ENCODE measurements at regions not wholly inside any gene's neighbourhood (a gene's known extent, or its start where the extent isn't known, plus 50 kb on each side); places are given as distances from the start of the nearest gene placed in this dataset.
"Not testable (repeated sequence)": the region's sequence is repeated elsewhere in the genome, so short reads cannot be mapped to it uniquely, and the experiment has no call there.

DNA sequence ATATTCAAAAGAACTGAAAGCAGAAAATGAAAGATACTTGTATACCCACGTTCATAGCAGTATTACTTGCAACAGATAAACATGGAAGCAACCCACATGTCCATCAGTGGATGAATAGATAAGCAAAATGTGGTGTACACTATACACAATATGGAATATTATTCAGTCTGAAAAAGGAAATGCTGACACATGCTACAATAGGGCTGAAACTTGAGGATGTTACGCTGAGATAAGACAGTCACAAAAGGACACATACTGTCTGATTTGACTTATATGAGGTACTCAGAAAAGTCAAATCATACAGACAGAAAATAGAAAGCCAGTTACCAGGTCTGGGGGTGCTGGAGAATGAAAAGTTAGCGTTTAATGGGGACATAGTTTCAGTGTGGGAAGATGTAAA lies 76.5 kb upstream of the FBXO28 start:
- H3K27ac ChIP-seq; H3K4me3 ChIP-seq; DNase-seq (ENCODE audit: low spot score): not testable (repeated sequence)

GRCh38 chr1:224032608-224033276 lies 81.2 kb upstream of the FBXO28 start:
- H3K4me3 ChIP-seq; DNase-seq (ENCODE audit: low spot score); H3K27ac ChIP-seq: not testable (repeated sequence)

DNA sequence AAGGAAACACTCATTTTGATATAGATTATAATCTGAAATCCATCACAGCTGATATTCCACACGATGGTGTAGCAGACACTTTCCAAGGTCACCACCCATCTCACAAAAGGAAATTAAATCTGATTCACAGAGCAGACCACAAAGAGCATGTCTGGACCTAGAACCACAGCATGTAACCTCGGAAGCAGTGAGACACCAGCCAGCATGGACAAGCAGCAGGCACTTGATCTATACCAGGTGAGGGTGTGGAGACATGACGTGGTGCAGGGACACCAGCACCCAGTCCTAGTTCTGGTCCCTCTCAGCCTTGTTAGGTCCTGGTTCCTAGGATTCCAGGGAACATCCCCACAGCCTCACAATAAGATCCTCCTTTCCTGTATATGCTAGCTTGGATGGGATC lies 81.9 kb upstream of the FBXO28 start:
- H3K4me3 ChIP-seq; H3K27ac ChIP-seq; DNase-seq (ENCODE audit: low spot score): not testable (repeated sequence)

DNA sequence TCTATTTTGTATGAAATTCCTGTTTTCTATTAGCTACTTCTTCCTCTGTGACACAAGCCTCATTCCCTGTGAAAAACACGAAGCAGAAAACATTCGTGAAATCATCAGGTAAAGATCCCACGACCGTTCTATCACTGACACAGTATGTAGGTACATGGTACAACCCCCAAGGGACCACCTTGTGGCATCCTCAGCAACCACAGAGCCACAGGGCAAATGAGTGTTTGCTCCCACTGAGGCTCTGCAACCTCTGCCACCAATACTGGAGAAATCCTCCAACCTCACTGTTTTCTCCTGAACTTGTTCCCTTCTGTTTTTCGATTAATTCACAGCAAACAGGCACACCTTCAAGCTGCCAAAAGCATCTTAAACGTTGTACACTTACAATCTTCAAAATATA lies 83.7 kb upstream of the FBXO28 start:
- H3K4me3 ChIP-seq; DNase-seq (ENCODE audit: low spot score); H3K27ac ChIP-seq: not testable (repeated sequence)

DNA sequence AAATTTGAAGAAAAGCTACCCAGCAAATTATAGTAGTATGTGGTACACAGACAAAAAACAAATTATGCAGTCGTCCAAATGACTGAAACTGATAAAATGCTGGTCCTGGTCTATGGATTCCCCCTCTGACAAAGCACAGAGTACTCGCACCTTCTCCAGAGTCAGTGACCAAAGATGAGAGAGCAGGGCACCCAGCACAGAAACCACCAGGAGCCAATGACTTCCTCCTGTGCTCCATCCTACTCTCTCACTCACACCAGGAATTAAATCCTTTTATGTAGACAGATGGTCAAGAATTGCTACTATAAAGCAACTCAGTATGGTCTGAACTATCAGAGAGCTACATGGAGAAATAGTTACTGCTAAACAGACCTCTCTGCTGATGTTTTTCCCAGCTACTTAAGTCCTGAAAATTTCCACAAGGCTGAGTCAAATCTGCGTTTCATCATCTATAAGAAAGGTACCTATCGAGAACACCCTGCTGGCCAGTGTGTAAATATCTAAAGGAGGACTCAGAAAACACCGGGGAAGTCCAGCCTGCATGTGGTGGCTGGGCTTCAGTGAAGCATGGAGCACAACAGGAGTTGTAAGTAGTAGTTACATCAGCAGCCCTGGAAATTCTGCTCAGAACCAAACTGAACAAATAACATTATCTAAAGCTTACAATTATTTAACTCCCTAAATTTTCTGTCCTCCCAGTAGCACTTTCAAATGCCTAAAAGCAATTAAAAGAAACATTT lies 84.5 kb upstream of the FBXO28 start:
- H3K27ac ChIP-seq; DNase-seq (ENCODE audit: low spot score); H3K4me3 ChIP-seq: not testable (repeated sequence)

DNA sequence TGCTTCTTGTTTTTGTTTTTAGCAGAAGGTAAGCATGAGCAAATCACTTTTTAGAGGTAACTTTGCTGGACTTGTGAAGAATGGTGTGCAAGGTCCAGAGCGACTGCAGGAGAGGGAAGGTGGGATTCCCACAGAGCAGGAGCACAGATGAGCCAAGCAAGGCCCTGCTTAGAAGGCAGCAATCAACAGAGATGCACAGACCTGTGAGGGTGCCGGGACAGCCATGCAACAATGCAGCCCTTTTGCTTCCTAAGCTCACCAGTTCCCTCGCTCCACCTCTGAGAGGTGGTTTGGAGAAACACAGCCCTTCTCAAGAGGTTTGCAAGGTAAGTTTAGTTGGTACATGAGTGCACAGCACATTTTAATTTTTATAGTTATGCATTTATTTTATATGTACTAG lies 85.1 kb upstream of the FBXO28 start:
- DNase-seq (ENCODE audit: low spot score); H3K27ac ChIP-seq; H3K4me3 ChIP-seq: not testable (repeated sequence)

DNA sequence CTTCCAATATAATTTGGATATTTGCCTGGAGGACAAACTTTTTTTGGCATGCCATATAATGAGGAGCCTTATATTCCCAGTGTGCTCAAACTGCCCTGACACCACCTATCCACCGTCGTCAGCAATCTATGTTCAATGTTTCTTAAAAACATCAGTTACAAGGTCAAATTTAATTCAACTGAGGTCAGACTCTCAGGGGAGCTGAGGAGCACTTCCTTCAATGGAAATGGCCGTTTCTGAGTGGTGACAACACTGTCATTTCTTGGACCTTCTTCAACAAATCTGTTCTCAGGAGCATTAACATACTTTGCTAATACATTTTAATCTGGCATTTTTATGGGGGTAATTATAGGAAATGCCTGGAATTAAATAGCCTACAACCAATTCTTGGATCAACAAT lies 90.8 kb upstream of the FBXO28 start:
- peak overlapping the region; percentile 71 to 88 for H3K27ac ChIP-seq
- not testable (repeated sequence) for DNase-seq (ENCODE audit: low spot score); H3K4me3 ChIP-seq

DNA sequence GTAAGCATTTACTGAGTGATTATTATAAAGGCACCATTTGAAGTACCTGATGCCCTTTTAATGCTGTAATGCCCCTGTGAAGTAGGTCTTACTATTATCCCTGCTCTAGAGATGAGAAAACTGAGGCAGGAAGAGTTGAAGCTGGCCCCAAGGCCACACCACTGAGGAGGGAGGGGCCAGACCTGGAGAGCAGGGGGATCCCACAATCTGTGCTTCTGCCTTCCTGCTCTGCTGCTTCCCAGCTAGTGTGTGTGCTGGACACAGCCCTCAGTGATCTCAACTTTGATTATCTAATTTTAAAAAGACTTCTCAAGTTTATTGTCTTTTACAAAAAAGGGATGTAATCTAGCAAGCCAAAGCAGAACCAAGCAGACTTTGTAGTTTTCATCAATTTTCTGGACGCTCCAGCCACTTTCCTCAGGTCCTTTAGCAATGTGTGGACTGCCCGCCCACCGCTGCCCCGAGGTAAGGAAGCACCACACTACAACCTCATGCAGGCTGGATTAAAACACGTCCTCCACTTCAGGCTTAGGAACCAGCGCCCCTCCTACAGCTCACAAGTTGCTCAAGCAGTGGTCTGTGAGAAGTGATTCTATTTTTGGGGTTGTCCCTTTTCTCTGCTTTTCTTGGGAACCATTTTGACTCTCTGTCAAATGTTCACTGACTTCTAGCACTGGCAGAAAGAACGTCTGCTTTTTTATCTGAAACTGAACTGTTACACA lies 91.5 kb upstream of the FBXO28 start:
- not testable (repeated sequence) for H3K4me3 ChIP-seq; DNase-seq (ENCODE audit: low spot score)
- peak overlapping the region; percentile 71 to 88 for H3K27ac ChIP-seq

DNA sequence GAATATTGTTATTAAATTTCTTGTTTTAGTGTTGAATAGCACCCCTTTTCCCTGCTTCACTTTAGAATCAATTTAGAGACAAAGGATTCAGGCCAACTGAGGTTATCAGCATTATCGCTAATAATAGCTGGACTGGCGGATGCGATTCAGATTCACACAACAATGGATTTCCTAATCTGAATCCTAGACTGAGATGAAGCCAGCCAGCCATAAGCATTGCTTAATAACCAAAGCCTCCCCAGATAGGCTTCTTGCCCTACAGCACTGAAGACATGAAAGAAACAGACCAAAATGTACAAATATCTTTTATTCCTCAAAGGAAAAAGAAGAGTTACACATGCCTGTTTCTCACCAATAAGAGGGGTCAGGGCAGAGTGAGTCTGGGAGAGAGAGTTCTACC lies 94.0 kb upstream of the FBXO28 start:
- not testable (repeated sequence) for H3K4me3 ChIP-seq; H3K27ac ChIP-seq; DNase-seq (ENCODE audit: low spot score)

GRCh38 chr1:224015782-224016181 lies 98.1 kb upstream of the FBXO28 start:
- not testable (repeated sequence) for H3K4me3 ChIP-seq; H3K27ac ChIP-seq; DNase-seq (ENCODE audit: low spot score)

DNA sequence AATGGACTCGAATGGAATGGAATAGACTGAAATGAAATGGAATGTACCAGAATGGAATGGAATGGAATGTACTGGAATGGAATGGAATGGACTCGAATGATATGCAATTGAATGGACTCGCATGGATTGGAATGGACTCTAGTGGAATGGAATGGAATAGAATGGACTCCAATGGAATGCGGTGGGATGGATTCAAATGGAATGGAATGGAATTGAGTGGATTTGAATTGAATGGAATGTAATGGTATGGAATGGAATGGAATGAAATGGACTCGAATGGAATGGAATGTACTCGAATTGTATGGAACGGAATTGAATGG lies 99.6 kb upstream of the FBXO28 start:
- TF ChIP-seq, protein P1, sequence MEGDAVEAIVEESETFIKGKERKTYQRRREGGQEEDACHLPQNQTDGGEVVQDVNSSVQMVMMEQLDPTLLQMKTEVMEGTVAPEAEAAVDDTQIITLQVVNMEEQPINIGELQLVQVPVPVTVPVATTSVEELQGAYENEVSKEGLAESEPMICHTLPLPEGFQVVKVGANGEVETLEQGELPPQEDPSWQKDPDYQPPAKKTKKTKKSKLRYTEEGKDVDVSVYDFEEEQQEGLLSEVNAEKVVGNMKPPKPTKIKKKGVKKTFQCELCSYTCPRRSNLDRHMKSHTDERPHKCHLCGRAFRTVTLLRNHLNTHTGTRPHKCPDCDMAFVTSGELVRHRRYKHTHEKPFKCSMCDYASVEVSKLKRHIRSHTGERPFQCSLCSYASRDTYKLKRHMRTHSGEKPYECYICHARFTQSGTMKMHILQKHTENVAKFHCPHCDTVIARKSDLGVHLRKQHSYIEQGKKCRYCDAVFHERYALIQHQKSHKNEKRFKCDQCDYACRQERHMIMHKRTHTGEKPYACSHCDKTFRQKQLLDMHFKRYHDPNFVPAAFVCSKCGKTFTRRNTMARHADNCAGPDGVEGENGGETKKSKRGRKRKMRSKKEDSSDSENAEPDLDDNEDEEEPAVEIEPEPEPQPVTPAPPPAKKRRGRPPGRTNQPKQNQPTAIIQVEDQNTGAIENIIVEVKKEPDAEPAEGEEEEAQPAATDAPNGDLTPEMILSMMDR (IDR thresholded peaks at IDR 0.05) = no peak
- no peak for DNase-seq (ENCODE audit: low spot score)
- Histone ChIP-seq H3K4me3 (no peak overlapping the region), H3K27ac (no peak overlapping the region)

- not testable (repeated sequence) for H3K27ac ChIP-seq; DNase-seq (ENCODE audit: low spot score); H3K4me3 ChIP-seq
Observed at GRCh38 chr1:224013626-224014329, 100.1 kb upstream of the FBXO28 start.

- DNase-seq (ENCODE audit: low spot score) = not testable (repeated sequence)
Observed at GRCh38 chr1:224012807-224013434, 101.0 kb upstream of the FBXO28 start.

DNA sequence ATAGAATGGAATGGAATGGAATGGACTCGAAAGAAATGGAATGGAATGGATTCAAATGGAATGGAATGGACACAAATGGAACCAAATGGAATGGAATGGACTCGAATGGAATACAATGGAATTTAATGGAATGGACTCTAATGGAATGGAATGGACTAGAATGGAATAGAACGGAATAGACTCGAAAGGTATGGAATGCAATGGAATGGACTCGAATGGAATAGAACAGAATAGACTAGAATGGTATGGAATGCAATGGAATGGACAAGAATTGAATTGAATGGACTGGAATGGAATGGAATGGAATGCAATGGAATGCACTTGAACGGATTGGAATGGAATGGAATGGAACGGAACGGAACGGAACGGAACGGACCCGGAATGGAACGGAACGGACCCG lies 101.7 kb upstream of the FBXO28 start:
- H3K4me3 ChIP-seq; H3K27ac ChIP-seq; DNase-seq (ENCODE audit: low spot score): not testable (repeated sequence)

More at GRCh38 chr1:224012807-224013434, 101.0 kb upstream of the FBXO28 start:
- H3K27ac ChIP-seq, H3K4me3 ChIP-seq: not testable (repeated sequence)

DNA sequence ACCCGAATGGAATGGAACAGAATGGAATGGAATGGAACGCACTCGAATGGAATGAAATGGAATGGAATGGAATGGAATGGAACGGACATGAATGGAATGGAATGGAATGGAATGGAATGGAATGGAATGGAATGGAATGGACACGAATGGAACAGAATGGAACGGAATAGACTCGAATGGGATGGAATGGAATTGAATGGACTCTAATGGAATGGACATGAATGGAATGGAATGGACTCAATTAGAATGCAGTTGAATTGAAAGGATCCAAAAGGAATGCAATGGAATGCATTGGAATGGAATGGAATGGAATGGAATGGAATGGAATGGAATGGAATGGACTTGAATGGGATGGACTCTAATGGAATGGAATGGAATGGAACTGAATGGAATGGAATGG lies 102.2 kb upstream of the FBXO28 start:
- DNase-seq (ENCODE audit: low spot score); H3K27ac ChIP-seq; H3K4me3 ChIP-seq: not testable (repeated sequence)

DNA sequence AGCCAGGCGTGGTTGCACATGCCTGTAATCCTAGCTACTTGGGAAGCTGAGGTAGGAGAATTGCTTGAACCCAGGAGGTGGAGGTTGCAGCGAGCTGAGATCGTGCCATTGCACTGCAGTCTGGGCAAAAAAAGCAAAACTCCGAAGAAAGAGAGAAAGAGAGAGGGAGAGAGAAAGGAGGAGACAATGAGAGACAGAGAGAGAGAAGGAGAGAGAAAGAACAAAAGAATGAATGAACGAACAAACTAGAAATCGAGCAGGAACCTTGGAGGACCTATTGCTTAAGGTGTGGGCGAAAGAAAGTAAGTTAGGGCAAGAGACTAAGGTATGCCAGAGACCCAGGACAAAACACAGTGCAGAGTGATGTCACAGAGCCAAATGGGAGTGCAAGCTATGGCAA lies 102.8 kb upstream of the FBXO28 start:
- H3K27ac ChIP-seq; H3K4me3 ChIP-seq; DNase-seq (ENCODE audit: low spot score): not testable (repeated sequence)

- H3K27ac ChIP-seq; H3K4me3 ChIP-seq; DNase-seq (ENCODE audit: low spot score): not testable (repeated sequence)
Observed at GRCh38 chr1:224005973-224006372, 107.9 kb upstream of the FBXO28 start.
